H1 (cell line): ENCODE measurements at regions not wholly inside any gene's neighbourhood (a gene's known extent, or its start where the extent isn't known, plus 50 kb on each side); places are given as distances from the start of the nearest gene placed in this dataset.

Experiments
- BACH1 ChIP-seq: IDR thresholded peaks from 2 replicates; pipeline ENCODE4 v1.6.1; 2012; ENCODE audit warnings: low read length, improper control_type of control experiment
- CREB1 ChIP-seq: IDR thresholded peaks from 2 replicates; pipeline ENCODE4 v1.6.1; 2012; ENCODE audit warnings: inconsistent platforms
- CTCF ChIP-seq, 3 experiments: IDR thresholded peaks; 1 replicate in 2 of 3; 2 replicates in 1 of 3; pipeline versions ENCODE4 v1.5.1 to v1.6.1; 2011; ENCODE audit warnings: low read length in 3 of 3, mild to moderate bottlenecking in 3 of 3, inconsistent platforms in 2 of 3, low read depth in 1 of 3, moderate library complexity in 1 of 3; ENCODE audit not compliant: insufficient read depth in 1 of 3; ENCODE audit errors: control extremely low read depth in 1 of 3
- EZH2 ChIP-seq: fragments of 200-600 bp; sonication (generic); IDR thresholded peaks from 2 replicates; pipeline ENCODE4 v1.7.1; 2012; ENCODE audit warnings: low read depth, mild to moderate bottlenecking, moderate library complexity, low read length, inconsistent platforms; ENCODE audit not compliant: severe bottlenecking
- JUND ChIP-seq: IDR thresholded peaks from 2 replicates; pipeline ENCODE4 v1.6.1; 2011; ENCODE audit warnings: mild to moderate bottlenecking, improper control_type of control experiment, low read length
- POLR2A ChIP-seq, 2 experiments: IDR thresholded peaks; 1 replicate in 1 of 2; 2 replicates in 1 of 2; pipeline ENCODE4 v1.6.1; 2011; ENCODE audit warnings: low read depth in 2 of 2, low read length in 2 of 2, mild to moderate bottlenecking in 2 of 2; ENCODE audit errors: control extremely low read depth in 1 of 2
- SIN3A ChIP-seq, 2 experiments: IDR thresholded peaks in 1 of 2; conservative IDR thresholded peaks in 1 of 2; 2 replicates each; pipeline ENCODE4 v1.6.1; 2011 to 2012; ENCODE audit warnings: low read length in 2 of 2, improper control_type of control experiment in 1 of 2, low read depth in 1 of 2, mild to moderate bottlenecking in 1 of 2
- SRF ChIP-seq: IDR thresholded peaks from 2 replicates; pipeline ENCODE4 v1.6.1; 2011; ENCODE audit warnings: mild to moderate bottlenecking, low read depth, low read length, moderate library complexity
- SUZ12 ChIP-seq: fragments of 200-600 bp; sonication (generic); IDR thresholded peaks from 2 replicates; pipeline ENCODE4 v1.6.1; 2012; ENCODE audit warnings: mild to moderate bottlenecking, inconsistent platforms, low read length, moderate library complexity, mixed read lengths
- TAF1 ChIP-seq: IDR thresholded peaks from 2 replicates; pipeline ENCODE4 v1.6.1; 2011; ENCODE audit warnings: mild to moderate bottlenecking, low read depth, low read length
- YY1 ChIP-seq: IDR thresholded peaks from 2 replicates; pipeline ENCODE4 v1.6.1; 2011; ENCODE audit warnings: low read depth, mild to moderate bottlenecking, low read length

DNA sequence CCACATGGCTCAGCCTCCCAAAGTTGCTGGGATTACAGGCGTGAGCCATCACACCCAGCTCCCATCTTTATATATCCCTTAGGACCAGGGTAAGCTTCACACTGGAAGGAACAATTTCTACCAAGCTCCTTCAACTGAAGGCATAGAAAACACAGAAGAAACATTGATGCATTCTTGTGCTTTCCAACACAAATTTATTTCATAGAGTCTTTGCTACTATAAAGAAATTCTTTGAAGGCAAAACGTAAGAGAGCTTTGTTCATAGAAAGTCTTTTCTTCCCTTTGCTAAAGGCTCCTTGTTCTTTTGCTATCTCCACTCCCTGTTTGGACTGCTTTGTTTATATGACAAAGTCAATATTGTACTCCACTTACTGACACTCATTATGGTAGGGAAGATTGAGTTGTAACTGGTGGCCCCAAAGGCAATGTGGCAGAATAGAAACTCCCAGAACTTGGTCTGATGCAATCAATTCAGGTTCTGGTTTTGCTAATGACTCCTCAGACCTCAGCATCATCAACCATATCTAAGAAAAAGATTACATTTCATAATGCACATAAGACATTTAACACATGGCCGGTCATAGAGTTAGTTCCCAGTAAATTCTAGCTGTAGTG lies 97.4 kb upstream of the CLINT1 start:
- TF ChIP-seq EZH2 (no peak), SRF (no peak), SUZ12 (no peak), SIN3A (conservative IDR thresholded peaks at IDR 0.05 in 1 of 2, IDR thresholded peaks at IDR 0.05 in 1 of 2; ENCODE audit: low read depth in 1 of 2, low read length in 2 of 2) (no peak), CTCF (IDR thresholded peaks at IDR 0.05; ENCODE audit: control extremely low read depth in 1 of 3, insufficient read depth in 1 of 3, low read depth in 1 of 3, low read length in 3 of 3) (no peak), POLR2A (IDR thresholded peaks at IDR 0.05; ENCODE audit: control extremely low read depth in 1 of 2, low read depth in 2 of 2, low read length in 2 of 2) (no peak), TAF1 (no peak), CREB1 (no peak), JUND (no peak), YY1 (no peak), BACH1 (no peak)
